ENCODE measurements at regions not wholly inside any gene's neighbourhood (a gene's known extent, or its start where the extent isn't known, plus 50 kb on each side); places are given as distances from the start of the nearest gene placed in this dataset.

DNA sequence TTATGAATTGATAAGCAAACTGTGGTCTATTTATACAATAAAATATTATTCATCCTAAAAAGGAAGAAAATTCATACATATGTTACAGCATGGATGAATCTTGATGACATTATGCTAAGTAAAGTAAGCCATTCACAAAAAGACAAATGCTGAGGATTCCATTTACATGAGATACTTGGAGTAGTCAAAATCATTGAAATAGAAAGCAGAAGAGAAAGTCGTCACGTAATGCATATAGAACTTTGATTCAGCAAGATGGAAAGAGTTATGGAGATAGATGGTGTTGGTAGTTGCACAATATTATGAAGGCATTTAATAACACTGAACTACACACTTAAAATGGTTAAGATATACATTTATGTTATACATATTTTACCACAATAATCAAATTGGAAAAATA is 309.7 kb upstream of the KLF6 start:
- DNase-seq = no peak

DNA sequence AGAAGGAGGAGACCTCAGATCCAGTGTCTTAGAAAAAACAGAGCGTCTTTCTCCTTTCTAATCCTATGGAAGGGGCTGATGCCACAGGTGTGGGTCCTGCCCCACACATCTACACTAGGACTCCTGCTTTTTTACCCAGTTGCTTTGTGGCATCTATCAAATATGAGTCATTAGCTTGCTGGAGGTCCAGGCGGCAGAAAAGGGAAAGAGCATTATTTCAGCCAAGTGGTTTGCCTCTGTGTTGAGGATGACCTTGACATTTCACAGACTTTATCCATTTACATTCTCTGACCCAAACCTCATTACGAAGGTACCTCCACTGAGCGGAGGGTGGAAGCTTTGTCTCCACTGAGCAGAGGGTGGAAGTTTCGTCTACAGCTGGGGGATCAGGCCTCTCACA is 308.4 kb upstream of the KLF6 start:
- no peak for DNase-seq

DNA sequence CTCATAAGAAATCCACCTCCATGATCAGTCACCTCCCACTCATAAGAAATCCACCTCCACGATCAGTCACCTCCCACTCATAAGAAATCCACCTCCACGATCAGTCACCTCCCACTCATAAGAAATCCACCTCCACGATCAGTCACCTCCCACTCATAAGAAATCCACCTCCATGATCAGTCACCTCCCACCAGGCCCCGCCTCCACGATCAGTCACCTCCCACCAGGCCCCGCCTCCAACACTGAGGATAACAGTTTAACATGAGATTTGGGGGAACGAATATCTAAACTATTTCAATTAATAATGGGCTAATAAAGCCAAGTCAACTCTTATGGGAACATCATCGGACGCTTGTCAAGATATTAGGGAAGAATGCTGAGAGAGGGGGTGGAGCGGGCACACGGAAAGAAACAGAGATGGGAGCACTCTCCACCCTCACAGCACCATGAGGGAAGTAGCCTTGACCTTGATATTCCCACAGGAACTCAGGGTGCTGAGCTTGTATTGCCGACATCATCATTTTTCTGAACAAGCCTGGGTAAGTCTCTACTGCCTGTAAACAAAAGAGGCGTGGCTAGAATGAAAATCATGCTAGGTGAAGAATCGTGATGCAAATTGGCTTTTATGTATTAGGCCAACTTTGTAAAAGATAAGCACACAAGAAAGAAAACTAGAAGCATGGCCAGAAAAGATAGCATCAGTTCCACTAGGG is 303.5 kb upstream of the KLF6 start:
- DNase-seq = no peak

DNA sequence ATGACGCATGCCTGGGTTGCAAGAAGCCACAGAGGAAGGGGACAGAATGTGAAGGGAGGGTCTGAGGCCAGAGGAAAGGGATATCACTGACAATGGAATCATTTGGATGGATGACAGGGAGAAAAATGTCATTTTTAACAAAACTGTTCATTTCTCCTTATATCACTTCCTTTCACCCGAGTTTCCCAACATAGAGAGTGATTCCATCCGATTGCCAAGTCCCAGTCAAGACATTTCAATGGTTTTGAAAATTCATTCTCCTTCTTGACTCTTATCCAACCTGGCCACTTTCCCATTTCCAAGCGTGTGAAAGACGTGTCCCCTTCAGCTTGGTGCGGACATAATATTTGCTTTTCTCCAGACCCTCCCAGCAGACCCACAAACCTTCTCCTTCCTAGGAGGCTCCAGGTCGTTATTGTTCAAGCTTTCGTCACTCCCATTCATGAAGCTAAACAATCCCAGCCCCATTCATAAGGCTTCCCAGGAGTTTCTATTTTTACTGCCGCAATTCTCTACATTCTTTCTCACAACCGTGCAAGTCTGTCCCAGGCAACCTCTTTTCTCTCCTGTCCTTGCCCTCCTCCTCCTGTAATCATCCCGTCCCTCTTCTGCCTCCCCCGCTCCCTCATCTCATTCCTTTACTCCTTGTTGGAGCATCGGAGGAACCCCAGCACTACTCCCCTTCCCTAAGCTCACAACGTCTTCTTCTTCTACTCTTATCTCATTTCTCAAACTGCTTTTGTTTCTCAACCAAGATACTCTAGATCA is 301.3 kb upstream of the KLF6 start:
- peak; percentile 62 for DNase-seq

DNA sequence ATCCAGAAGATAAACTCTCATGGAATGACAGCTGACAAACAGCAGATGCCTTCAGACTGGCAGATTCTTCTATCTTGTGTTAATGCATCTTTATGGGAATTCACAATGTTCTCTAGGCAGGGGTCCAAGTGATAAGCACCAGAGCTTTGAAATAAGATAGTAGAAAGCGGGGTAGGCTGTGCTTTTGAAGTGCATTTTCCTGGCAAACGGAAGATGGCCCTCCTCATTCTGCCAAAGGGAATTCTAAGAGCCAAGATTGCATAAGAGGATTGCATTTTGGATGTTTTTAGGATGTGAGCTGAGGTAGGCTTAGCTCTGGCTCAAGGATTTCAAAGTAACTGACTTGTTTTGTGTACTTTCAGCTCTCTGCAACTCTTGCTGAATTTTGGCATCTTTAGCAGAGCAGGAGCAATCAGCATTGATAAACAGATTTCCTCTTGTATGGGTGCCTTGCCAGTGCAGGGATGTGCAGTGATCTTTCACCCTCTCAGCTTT is 298.5 kb upstream of the KLF6 start:
- no peak for DNase-seq

DNA sequence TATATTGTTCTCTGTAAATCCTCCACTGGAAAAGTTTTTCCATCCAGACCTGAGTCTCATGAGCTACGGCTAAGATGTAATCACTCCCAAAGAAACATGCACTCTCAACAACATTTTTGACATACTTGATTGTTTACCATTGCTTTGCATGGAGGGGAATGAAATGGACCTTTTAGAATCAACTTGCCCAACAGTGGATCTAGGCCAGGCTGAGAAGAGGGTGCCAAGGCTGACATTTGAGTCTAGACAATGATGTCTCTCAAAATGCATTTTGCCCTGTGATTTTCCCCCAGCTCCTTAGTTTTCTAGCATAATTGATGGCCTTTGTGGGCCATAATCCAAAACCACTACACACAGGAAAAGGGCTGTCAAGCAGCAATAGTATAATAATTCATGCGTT is 297.9 kb upstream of the KLF6 start:
- peak; percentile 78 for DNase-seq

DNA sequence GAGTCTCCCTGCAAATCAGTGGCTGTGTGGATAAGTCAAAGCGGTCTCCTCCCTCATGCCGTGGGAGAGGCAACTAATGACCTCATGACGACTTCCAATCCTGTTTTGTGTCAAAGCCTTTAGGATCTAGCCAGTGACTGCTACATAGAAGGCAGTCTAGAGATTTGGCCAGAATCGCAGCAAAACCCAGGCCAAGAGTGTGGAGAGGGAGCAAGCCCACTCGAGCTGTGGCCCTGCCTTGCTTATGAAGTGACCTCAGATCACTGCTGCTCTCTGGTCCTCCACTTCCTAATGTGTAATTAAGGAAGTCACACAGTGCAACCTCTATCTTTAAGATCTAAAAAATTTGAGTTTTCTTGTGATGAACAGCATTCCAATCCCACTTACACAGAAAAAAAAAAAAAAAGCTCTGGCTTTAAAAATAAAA is 296.7 kb upstream of the KLF6 start:
- peak; percentile 40 for DNase-seq

DNA sequence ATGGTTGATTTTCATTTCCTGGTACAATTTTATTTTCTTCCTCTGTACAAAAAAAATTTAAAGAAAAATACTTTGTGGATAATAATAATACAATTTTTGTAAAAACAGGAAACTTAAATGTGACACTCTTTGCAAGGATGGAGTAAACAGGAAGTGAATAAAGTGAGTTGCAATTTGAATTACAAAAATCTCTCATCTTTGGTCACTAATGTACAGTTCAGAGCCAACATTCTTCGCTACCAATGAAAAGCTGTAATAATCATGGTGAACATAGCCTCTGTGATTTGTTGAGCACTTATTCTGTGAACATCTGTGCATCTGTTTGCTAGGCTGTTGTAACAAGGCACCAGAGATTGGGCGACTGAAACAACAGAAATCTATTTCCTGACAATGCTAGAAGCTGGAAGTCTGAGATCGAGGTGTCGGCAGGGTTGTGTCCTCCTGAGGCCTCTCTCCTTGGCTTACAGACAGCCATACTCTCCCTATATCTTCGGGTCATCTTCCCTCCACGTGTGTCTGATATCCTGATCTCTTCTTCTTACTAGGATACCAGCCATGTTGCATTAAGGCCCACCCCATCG is 295.3 kb upstream of the KLF6 start:
- no peak for DNase-seq

DNA sequence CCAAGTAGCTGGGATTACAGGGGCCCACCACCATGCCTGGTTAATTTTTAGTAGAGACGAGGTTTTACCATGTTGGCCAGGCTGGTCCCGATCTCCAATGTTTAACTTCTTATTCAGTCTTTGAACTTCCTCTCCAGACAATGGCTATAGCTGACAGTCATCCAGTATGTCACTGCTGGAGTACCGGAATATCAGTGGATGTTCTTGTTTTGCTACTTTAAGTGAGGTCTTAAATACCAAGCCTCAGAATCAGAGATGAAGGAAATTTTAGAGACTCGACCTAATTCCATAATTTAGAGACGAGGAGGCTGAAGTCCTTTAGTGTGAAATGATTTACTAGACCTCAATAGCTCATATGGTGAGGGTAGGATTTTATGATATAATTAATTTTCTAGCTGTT is 294.8 kb upstream of the KLF6 start:
- DNase-seq = no peak

DNA sequence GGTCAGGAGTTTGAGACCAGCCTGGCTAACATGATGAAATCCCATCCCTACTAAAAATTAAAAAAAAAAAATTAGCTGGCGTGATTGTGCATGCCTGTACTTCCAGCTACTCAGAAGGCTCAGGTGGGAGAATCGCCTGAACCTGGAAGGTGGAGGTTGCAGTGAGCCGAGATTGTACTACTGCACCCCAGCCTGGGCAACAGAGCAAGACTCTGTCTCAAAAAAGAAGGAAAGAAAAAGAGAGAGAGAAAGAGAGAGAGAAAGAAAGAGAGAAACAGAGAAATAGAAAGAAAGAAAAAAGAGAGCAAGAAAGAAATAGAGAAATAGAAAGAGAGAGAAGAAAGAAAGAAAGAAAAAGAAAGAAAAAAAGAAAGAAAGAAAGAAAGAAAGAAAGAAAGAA is 292.8 kb upstream of the KLF6 start:
- DNase-seq = no peak

DNA sequence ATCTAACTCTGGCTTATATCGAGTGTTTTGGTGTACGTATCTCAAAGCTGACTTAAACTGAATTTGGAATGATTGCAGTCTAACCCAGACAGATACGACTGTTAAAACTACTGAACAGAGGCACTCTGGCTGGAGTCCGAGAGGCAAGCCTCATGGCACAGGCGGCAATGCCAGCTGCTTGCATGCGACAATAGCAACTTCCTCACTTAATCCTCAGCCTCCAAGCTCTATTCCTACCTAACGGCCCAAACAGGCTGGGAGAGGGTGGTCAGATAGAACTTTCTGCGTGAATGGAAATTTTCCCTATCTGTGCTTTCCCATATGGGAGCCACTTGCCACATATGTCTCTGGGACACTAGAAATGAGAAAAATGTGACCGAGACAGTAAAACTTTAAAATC is 292.0 kb upstream of the KLF6 start:
- no peak for DNase-seq

DNA sequence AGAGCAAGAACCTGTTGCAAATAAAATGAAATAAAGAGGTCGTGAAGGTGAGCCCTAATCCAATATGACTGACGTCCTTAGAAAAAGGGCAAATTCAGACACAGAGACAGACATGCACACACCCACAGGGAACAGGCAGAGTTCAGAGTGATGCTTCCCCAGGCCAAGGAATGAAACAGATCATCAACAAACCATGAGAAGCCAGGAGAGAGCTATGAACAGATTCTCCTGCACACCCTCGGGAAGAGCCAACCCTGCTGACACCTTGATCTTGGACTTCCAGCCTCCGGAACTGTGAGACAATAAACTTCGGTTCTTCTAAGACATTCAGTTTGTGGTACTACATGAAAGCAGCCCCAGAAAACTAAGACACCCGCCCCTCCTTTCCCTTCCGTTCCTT is 290.4 kb upstream of the KLF6 start:
- DNase-seq = no peak

DNA sequence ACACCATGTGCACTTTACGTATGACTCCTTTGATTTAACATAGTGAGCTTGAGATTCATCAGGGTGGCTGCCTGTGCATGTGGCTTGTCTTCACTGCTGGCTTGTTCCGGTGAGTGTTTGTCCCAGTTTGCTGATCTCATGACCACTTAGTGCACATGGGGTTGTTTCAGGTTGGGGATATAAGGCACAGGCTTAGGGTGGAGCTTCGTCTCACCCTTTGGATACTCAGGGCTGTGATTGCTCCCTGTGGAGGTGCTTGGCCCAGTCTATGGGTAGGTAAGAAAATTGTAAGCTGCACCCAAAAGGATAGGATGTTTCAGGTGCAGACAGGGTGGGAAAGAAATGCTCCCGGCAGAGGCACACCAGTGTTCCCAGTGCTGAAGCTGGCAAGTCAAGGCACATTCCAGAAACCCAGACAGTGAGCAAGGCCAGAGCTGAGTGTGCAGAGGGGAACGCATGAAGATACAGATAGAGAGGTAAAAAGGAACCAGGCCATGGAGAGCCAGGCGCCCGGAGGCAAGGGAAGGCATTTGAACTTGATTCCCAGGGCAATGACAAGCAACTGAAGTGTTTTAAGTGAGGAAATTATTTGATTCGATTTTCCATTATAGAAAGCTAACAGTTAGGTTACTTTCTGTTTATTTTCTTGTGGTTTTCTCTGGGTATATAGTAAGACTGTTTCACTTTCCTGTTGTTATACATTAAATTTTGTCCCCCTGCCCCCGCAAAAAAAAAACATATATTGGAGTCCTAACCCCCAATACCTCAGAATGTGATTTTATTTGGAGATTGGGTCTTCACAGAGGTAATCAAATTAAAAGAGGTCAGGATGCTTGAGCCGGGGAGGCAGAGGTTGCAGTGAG is 289.8 kb upstream of the KLF6 start:
- DNase-seq = no peak

DNA sequence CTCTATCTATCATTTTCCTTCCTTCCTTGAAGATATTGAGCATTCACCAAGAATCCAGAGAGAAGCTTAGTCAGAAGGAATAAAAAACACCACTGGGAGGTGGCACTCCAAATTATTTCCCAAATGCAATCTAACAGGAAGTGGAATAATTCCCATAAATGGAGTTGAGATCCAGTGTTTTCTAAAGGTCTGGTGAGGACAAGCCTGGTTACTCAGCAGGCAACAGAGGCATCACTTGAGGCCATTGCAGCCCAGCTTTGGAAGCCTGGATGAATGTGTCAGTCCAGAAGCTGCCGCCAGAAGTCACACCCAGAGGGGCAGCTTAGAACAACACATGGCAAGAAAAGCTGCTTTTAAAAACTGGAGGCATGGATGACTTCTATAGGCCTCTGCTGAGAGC is 288.9 kb upstream of the KLF6 start:
- DNase-seq = peak; percentile 87

DNA sequence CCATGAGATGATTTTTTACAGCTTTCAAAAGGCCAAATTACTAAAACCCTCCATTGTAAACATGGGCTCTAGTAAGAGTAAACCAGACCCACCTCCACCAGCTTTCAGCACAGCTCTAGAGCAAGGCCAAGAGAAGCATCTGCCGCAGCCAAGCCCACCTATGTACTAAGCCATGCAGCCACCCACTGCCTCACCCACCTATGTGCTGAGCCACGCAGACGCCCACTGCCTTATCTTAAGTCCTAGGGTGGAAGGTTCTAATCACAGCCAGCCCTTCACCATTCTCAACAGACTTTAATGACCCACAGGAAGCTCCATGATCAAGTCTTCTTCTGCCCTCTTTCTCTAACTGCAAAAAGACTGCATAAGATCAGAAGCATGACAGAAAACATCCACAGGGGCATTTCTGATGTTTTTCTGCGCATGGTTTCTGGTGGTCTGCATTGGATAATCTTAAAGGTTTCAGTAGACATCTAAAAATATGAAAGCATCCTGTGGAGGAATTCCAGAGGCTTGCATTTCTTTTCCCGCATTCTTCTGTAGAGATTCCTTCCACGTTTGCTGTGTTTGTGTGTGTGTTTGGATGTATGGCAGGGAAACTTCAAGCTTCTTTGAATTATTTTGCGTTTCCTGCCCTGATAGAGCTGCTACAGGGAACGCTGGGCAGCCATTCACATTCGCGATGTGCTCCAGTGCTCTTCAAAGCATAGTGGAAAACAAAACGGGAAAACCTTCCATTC is 286.1 kb upstream of the KLF6 start:
- DNase-seq = peak; percentile 61

DNA sequence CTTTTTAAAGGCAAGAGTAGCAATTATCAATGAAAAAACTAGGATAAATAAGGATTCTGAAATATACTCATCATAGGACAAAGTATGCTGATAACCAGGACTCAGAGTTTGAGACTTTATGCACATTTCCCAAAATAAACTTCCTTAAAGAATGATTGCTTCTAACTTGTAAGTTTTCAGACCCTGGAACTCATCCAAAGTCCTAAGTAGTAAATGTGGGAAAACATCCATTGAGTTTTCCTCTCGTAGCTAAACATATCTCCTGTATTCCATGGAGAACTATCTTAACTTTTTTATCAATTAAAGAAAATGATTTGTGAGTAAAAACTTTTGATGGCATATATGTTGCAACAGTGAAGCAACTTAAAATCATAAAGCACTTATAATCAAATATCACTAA is 285.2 kb upstream of the KLF6 start:
- DNase-seq = no peak

DNA sequence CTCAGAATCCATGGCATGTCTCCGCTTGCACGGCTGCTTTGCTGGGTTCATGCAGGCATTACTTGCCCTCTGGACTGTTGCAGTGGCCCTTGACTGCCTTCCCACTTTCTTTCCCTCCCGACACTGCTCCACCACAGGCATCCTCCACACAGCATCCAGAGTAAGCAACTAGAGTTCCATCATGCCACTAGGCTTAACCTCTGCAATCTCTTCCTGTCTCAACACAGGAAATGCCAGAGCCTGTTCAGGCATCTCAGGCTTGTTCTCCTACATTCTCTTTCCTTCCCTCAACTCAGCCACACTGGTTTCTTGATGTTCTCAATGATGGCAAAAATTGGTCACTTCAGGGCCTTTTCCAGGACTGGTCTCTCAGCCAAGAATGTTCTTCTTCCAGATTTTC is 284.5 kb upstream of the KLF6 start:
- DNase-seq = peak; percentile 82

DNA sequence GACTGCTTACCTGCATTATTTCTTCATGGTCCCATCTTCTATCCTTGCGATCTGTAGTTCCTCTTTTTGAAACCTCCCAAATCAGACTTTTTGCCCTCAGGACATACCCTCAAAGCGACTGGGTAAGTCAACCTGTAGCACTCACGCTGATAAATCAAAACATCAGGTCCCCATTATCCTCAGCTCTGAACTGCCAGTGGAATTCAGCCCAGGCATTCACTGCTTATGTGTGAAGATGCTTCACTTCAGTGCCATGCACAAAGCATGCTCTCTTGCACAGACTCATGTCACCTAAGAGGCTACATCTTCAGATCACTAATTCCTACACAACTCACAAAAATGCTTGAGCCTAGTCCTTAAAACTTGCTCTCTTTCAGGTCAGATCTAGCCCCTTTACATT is 283.6 kb upstream of the KLF6 start:
- DNase-seq = no peak

DNA sequence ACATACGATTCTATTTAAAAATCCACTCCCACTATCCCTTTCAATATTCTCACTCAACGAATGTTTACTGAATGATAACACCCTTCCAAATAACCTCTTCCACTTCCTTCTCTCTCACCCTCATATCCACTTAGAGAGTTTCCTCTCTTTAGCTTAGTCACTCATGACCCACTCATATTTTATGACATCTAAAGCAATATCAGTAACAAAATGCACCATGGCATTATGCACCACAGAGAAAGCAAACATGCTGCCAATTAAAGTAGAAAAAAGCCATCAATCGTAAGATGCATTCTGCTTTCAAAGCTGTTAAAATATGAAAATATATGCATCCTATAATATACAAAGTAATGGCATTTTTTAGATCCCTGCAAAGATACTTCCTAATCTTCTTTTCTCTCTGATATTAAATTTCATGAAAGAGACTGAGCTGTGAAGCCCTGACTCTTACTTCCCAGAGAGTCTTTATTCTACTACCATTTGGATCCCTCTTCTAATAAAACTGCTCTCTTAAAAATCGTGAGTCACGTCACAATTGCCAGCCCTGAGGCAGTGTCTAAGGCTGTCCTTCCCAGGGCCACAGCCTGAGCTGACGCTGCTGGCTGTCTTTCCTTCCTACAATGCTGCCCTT is 283.0 kb upstream of the KLF6 start:
- DNase-seq = no peak

DNA sequence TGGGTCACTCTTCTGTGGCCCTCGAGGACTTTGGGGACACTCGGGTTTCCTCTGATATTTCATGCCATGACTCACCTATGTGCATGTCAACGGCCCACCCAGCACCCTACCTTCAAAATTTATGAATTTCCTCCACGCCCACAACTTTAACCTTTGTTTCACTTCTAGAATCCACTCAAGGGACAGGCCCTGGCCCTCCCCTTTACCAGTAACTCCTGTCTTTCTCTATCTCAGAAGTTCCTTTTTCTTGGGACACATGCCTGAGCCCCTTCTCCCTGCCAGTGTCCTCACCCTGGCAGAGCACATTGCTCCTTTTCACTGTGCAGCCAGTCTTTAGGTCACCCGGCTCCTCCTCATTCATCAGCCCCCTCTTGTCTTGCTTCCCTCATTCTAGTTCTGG is 282.5 kb upstream of the KLF6 start:
- no peak for DNase-seq

DNA sequence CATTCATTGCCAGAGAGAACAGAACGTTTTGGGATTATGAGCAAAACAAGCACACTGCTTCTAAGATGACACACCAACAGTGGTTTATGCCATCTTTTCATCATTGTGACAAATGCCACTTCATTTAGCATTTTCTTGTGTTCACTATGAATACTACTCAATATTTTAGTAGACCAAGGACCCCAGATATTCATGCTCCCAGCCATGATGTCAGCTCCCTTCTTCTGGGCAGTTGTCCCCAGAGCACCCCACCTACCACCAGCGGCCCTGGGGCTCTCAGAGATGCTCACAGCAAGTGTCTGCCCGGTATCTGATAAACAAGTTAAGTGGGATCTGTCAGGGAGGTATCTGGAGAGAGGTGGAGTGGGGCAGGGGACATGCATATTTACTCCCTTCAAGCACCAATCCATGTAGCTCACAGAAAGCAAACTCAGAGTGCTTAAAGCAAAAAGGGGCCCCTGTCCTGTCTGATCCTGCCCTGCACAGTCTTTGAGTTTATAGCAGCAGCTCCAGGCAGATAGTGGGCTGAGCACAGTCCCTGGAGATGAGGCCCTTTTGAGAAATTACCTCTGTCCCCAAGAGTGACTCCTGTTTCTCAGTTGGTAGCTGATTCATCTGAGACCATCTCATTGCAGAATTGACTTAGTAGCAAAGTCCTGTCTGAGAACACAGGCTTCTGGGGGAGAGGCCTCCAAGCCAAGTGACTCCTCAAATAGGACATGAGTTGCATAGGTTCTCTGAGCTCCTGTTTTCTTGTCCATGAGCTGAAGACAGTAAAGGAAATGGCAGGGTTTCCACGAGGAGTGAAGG is 281.8 kb upstream of the KLF6 start:
- DNase-seq = no peak
